HepG2 (cell line): ENCODE measurements at regions not wholly inside any gene's neighbourhood (a gene's known extent, or its start where the extent isn't known, plus 50 kb on each side); places are given as distances from the start of the nearest gene placed in this dataset.

Experiments
- ATAC-seq: fragments of 200-7000 bp; cut with Tn5 transposase; 3 replicates; pipeline ENCODE4 v1.9.1; 2020; ENCODE audit warnings: mild to moderate bottlenecking, moderate library complexity
- BruUV-seq: library from RNA; stranded (reverse); fragments of 400-500 nt; replicated peaks from 2 replicates; lab custom pipeline; 2021; lab: Mats Ljungman, UMichigan
- CTCF ChIA-PET: fragments of 300-600 bp; formaldehyde crosslinking; extraction: SDS; loops from one replicate; lab custom pipeline; 2021; ENCODE audit warnings: low total read pairs, inconsistent platforms, low intra/inter-chr PET ratio; lab: Yijun Ruan, JAX
- POLR2A ChIA-PET: fragments of 350-600 bp; sonication (Branson Sonifier 250); formaldehyde crosslinking; loops from one replicate; lab custom pipeline; 2020; ENCODE audit warnings: antibody characterized with exemption, inconsistent platforms; lab: Yijun Ruan, JAX
- DNase-seq: peaks from one replicate; pipeline ENCODE4 v3.0.0-alpha.2; 2015; ENCODE audit warnings: low spot score
- FAIRE-seq: peaks from 3 replicates; lab custom pipeline; 2011; peaks lifted over from hg19 to GRCh38; lab: Jason Lieb, UNC
- H2AFZ ChIP-seq: one replicate; pipeline ENCODE4 v1.6.1; 2011; ENCODE audit warnings: low read length, inconsistent platforms
- H3K27ac ChIP-seq: fragments of 300-600 bp; 3 replicates; pipeline ENCODE4 v1.8.0; 2011; ENCODE audit warnings: mixed run types, mild to moderate bottlenecking, mixed read lengths, low read length, inconsistent platforms; ENCODE audit not compliant: insufficient read depth; ENCODE audit errors: extremely low read length
- H3K27me3 ChIP-seq, 2 experiments: fragments of 200-600 bp in 1 of 2; 2 replicates in 1 of 2; 3 replicates in 1 of 2; pipeline versions ENCODE4 v1.6.0 to v1.8.0; 2011; ENCODE audit warnings: low read length in 2 of 2, mild to moderate bottlenecking in 2 of 2, moderate library complexity in 2 of 2, inconsistent platforms in 1 of 2; ENCODE audit not compliant: insufficient read depth in 2 of 2, control insufficient read depth in 1 of 2
- H3K36me3 ChIP-seq, 2 experiments: fragments of 200-600 bp in 1 of 2; replicated peaks in 1 of 2; 2 replicates in 1 of 2; 3 replicates in 1 of 2; pipeline versions ENCODE4 v1.5.1 to v1.8.0; 2011; ENCODE audit warnings: low read length in 2 of 2, inconsistent platforms in 1 of 2; ENCODE audit not compliant: insufficient read depth in 2 of 2, control insufficient read depth in 1 of 2
- H3K4me1 ChIP-seq: 2 replicates; pipeline ENCODE4 v1.5.1; 2012; ENCODE audit warnings: low read length, inconsistent platforms; ENCODE audit not compliant: insufficient read depth
- H3K4me2 ChIP-seq: 2 replicates; pipeline ENCODE4 v1.6.0; 2011; ENCODE audit warnings: low read depth, low read length, inconsistent platforms
- H3K4me3 ChIP-seq, 3 experiments: fragments of 200-600 bp in 1 of 3; sonication (generic), shearing (Covaris generic) in 1 of 3; replicated peaks in 1 of 3; 2 replicates each; pipeline ENCODE4 v1.5.1; 2011 to 2016; ENCODE audit warnings: low read length in 3 of 3, inconsistent platforms in 2 of 3, low read depth in 2 of 3, mild to moderate bottlenecking in 2 of 3, control low read depth in 1 of 3, mixed read lengths in 1 of 3; ENCODE audit not compliant: insufficient read depth in 1 of 3
- H3K79me2 ChIP-seq: one replicate; pipeline ENCODE4 v1.6.1; 2011; ENCODE audit warnings: low read length, inconsistent platforms; ENCODE audit not compliant: insufficient read depth
- H3K9ac ChIP-seq: 2 replicates; pipeline ENCODE4 v1.6.0; 2011; ENCODE audit warnings: mild to moderate bottlenecking, low read depth, low read length, inconsistent platforms; ENCODE audit not compliant: insufficient read depth
- H3K9me3 ChIP-seq: 2 replicates; pipeline ENCODE4 v1.5.1; 2012; ENCODE audit warnings: mild to moderate bottlenecking, low read length
- H4K20me1 ChIP-seq: 2 replicates; pipeline ENCODE4 v1.6.0; 2011; ENCODE audit warnings: inconsistent platforms, mild to moderate bottlenecking, low read length, moderate library complexity; ENCODE audit not compliant: insufficient read depth
- CENPX ChIP-seq: sonication (generic); formaldehyde crosslinking; IDR thresholded peaks from 2 replicates; pipeline ENCODE4 v1.9.0; 2021; ENCODE audit warnings: mild to moderate bottlenecking, missing genetic modification reagents, moderate library complexity
- CREM ChIP-seq, 2 experiments: sonication (generic) in 1 of 2; formaldehyde crosslinking in 1 of 2; IDR thresholded peaks; 2 replicates each; pipeline versions ENCODE4 v1.4.0 to v1.6.1; 2016 to 2020; ENCODE audit warnings: antibody characterized with exemption in 1 of 2, mild to moderate bottlenecking in 1 of 2, missing genetic modification reagents in 1 of 2
- KLF16 ChIP-seq, 2 experiments: sonication (generic) in 1 of 2; formaldehyde crosslinking in 1 of 2; IDR thresholded peaks; 2 replicates each; pipeline versions ENCODE4 v1.6.1 to v1.8.0; 2016 to 2023; ENCODE audit warnings: missing genetic modification reagents in 2 of 2, missing compliant biosample characterization in 1 of 2
- NCOA1 ChIP-seq: sonication (generic); formaldehyde crosslinking; IDR thresholded peaks from 2 replicates; pipeline ENCODE4 v1.9.0; 2021; ENCODE audit warnings: missing genetic modification reagents
- PITX1 ChIP-seq: sonication (generic); formaldehyde crosslinking; IDR thresholded peaks from 2 replicates; pipeline ENCODE4 v1.5.1; 2020; ENCODE audit warnings: mild to moderate bottlenecking, missing genetic modification reagents
- RARA ChIP-seq: IDR thresholded peaks from 2 replicates; pipeline ENCODE4 v1.6.1; 2016; ENCODE audit warnings: missing genetic modification reagents, missing compliant biosample characterization
- SP2 ChIP-seq: sonication (generic); formaldehyde crosslinking; IDR thresholded peaks from 2 replicates; pipeline ENCODE4 v1.5.1; 2020; ENCODE audit warnings: mild to moderate bottlenecking, missing genetic modification reagents
- SP5 ChIP-seq: IDR thresholded peaks from 2 replicates; pipeline ENCODE4 v1.6.1; 2016; ENCODE audit warnings: low read depth, borderline replicate concordance
- TEAD3 ChIP-seq: optimal IDR thresholded peaks from 2 replicates; pipeline ENCODE3; 2016; ENCODE audit warnings: borderline replicate concordance
- ZMAT3 ChIP-seq: sonication (generic); formaldehyde crosslinking; conservative IDR thresholded peaks from 2 replicates; pipeline ENCODE4 v1.7.0; 2021; ENCODE audit warnings: missing genetic modification reagents
- ZNF343 ChIP-seq: sonication (generic); formaldehyde crosslinking; IDR thresholded peaks from 2 replicates; pipeline ENCODE4 v1.4.0; 2020; ENCODE audit warnings: mild to moderate bottlenecking, missing genetic modification reagents
- ZNF530 ChIP-seq: sonication (generic); formaldehyde crosslinking; IDR thresholded peaks from 2 replicates; pipeline ENCODE4 v1.5.0; 2020; ENCODE audit warnings: low read depth, mild to moderate bottlenecking, missing genetic modification reagents
- ZNF749 ChIP-seq: sonication (generic); formaldehyde crosslinking; IDR thresholded peaks from 2 replicates; pipeline ENCODE4 v1.8.0; 2022; ENCODE audit warnings: mild to moderate bottlenecking, missing genetic modification reagents, moderate library complexity, borderline replicate concordance
- ZNF768 ChIP-seq: sonication (generic); formaldehyde crosslinking; IDR thresholded peaks from 2 replicates; pipeline ENCODE4 v1.4.0; 2020; ENCODE audit warnings: missing genetic modification reagents
- ZSCAN22 ChIP-seq: sonication (generic); formaldehyde crosslinking; IDR thresholded peaks from 2 replicates; pipeline ENCODE4 v1.4.0; 2020; ENCODE audit warnings: mild to moderate bottlenecking, missing genetic modification reagents
- WGBS: methylation state at CpG from one replicate; pipeline ENCODE4 v1.1.6; 2017; ENCODE audit warnings: low lambda C conversion rate; 5-methylcytosine and 5-hydroxymethylcytosine counted together
- in situ Hi-C: cut with HindIII; loops from 2 replicates; pipeline ENCODE4 v1.10.0; 2017; ENCODE audit warnings: low pct_unique_long_range_greater_than_20kb; ENCODE audit not compliant: extremely low pct_ligation_motif_present
- intact Hi-C: fragments of 100-400 bp; cut with micrococcal nuclease; formaldehyde crosslinking; loops from one replicate; pipeline ENCODE4 v1.10.0; 2022; ENCODE audit not compliant: unreplicated experiment
- TF ChIP-seq, protein P1 (sequence below): IDR thresholded peaks from 2 replicates; pipeline ENCODE4 v1.6.1; 2018; ENCODE audit warnings: missing genetic modification reagents, mild to moderate bottlenecking, missing compliant biosample characterization
- TF ChIP-seq, protein P2 (sequence below): sonication (generic); formaldehyde crosslinking; IDR thresholded peaks from 2 replicates; pipeline ENCODE4 v1.9.0; 2021; ENCODE audit warnings: missing genetic modification reagents, borderline replicate concordance
- TF ChIP-seq, protein P3 (sequence below): IDR thresholded peaks from 2 replicates; pipeline ENCODE4 v1.6.1; 2016

DNA sequence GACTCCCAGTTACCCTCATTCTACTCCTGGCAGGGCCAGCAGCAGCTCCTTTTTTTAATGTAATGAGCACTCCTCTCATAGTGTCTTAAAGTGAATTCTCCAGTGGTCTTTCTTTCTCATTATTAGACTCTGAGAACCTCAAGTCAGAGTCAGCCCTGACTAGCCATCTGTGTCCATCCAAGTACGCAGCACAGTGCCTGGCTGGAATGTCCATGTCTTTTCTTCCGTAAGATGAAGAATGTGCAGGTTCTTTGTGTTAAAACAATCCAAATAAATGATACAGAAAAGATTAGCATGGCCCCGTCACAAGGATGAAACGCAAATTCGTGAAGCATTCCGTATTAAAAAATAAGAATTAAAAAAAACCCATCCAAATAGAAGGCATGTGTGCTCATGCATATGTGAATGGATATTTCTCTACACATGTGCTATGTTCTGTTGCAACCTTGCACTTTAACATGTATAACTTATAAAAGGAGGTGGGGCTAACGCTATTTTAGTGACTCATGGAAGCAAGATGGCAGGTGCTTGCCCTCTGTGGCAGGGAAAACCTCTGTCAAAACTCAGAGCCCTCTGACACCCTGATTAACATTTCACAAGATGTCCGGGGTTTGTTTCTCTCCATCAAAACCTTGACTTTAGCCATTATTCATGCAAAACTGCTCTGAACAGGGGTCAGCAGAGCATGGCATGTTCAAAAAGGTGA is 170.7 kb upstream of the TOPAZ1 start (continued):
- TF ChIP-seq NCOA1 (CRISPR knock-in tag) (no peak), ZNF768 (CRISPR knock-in tag) (no peak), ZNF749 (no peak)
- TF ChIP-seq, all 625 proteins: peak for 0

DNA sequence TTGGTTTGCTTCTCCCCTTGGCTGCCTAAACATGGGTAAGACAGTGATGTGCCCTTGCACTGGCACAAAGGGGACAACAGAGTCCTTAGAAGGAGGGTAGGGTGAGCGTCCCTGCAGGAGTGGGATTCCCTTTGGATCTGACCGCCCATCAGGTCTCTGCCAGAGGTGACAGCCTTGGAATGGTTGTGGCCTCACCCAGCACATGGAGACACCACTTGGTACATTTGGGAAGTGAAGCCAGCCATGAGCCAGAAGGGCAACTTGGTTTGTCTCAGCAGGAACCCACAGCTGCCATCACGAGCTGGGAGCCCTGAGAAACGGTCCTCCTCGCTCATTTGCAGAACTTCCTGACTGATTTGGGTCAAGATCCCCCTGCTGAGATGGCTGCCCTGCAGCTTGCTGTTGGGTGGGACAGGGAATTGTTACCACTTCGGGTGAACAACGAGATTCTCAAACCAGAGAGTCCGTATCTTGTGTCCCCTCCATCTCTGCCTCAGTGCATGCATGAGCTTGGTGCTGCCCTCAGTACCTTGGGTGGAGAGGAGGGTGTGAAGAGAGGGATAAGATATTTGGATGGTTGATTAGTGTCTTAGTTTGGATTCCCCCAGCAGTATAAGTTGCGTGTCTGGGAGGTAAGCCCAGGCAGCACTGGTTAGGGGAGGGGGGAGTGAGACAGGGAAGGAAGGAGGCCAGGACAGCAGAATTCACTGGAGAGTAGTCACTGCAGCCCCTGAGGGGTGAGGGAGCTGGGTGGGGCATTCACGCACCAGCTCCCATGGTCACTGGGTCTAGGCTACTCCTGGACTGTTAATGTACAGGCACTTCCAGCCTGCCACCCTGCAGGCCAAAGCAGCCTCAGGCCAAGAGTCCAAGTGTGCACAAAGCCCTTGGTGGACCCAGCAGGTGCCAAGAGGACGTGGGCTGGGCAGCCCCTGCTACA is 168.8 kb upstream of the TOPAZ1 start:
- Histone ChIP-seq H4K20me1 (no peaks in the 10 kb centered on the region), H3K4me1 (no peaks in the 10 kb centered on the region), H3K36me3 (no peaks in the 10 kb centered on the region), H3K79me2 (no peaks in the 10 kb centered on the region), H3K27me3 (peaks cover 1 to 22% of the 10 kb centered on the region in 2 experiments; a peak in 2 of 5 replicates), H3K9ac (no peak overlapping the region), H3K4me2 (no peak overlapping the region), H3K4me3 (no peak overlapping the region), H3K27ac (no peak overlapping the region), H3K9me3 (no peaks in the 10 kb centered on the region), H2AFZ (no peak overlapping the region)
- FAIRE-seq (no peak), DNase-seq (no peak), ATAC-seq (no peak)
- no TSS peak for BruUV-seq
- in situ Hi-C loops = no loop called here
- WGBS = 4% methylated on average over 11 of the region's 11 CpGs
- TF ChIP-seq SP2 (CRISPR knock-in tag) (no peak), ZSCAN22 (no peak), ZMAT3 (CRISPR knock-in tag) (no peak), CREM (IDR thresholded peaks at IDR 0.05) (no peak), CREM (CRISPR knock-in tag; IDR thresholded peaks at IDR 0.05) (no peak), KLF16 (CRISPR knock-in tag; IDR thresholded peaks at IDR 0.05) (no peak), PITX1 (CRISPR knock-in tag) (no peak), SP5 (CRISPR knock-in tag) (no peak), CENPX (CRISPR knock-in tag) (no peak), RARA (no peak), ZNF343 (CRISPR knock-in tag) (no peak), ZNF530 (CRISPR knock-in tag) (no peak), TEAD3 (no peak)
- TF ChIP-seq, protein P1, sequence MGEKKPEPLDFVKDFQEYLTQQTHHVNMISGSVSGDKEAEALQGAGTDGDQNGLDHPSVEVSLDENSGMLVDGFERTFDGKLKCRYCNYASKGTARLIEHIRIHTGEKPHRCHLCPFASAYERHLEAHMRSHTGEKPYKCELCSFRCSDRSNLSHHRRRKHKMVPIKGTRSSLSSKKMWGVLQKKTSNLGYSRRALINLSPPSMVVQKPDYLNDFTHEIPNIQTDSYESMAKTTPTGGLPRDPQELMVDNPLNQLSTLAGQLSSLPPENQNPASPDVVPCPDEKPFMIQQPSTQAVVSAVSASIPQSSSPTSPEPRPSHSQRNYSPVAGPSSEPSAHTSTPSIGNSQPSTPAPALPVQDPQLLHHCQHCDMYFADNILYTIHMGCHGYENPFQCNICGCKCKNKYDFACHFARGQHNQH = no peak
- TF ChIP-seq, protein P2, sequence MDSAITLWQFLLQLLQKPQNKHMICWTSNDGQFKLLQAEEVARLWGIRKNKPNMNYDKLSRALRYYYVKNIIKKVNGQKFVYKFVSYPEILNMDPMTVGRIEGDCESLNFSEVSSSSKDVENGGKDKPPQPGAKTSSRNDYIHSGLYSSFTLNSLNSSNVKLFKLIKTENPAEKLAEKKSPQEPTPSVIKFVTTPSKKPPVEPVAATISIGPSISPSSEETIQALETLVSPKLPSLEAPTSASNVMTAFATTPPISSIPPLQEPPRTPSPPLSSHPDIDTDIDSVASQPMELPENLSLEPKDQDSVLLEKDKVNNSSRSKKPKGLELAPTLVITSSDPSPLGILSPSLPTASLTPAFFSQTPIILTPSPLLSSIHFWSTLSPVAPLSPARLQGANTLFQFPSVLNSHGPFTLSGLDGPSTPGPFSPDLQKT (CRISPR knock-in tag) = no peak
- TF ChIP-seq, protein P3, sequence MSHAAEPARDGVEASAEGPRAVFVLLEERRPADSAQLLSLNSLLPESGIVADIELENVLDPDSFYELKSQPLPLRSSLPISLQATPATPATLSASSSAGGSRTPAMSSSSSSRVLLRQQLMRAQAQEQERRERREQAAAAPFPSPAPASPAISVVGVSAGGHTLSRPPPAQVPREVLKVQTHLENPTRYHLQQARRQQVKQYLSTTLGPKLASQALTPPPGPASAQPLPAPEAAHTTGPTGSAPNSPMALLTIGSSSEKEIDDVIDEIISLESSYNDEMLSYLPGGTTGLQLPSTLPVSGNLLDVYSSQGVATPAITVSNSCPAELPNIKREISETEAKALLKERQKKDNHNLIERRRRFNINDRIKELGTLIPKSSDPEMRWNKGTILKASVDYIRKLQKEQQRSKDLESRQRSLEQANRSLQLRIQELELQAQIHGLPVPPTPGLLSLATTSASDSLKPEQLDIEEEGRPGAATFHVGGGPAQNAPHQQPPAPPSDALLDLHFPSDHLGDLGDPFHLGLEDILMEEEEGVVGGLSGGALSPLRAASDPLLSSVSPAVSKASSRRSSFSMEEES = no peak
- intact Hi-C loops = no loop called here
- CTCF ChIA-PET = no interaction called here
- POLR2A ChIA-PET = no interaction called here
